ENCODE measurements at regions not wholly inside any gene's neighbourhood (a gene's known extent, or its start where the extent isn't known, plus 50 kb on each side); places are given as distances from the start of the nearest gene placed in this dataset.
"Not testable (repeated sequence)": the region's sequence is repeated elsewhere in the genome, so short reads cannot be mapped to it uniquely, and the experiment has no call there.

- DNase-seq: no peak
These were observed 230.3 kb downstream of the TDRD15 start for GRCh38 chr2:21353879-21354679.

DNA sequence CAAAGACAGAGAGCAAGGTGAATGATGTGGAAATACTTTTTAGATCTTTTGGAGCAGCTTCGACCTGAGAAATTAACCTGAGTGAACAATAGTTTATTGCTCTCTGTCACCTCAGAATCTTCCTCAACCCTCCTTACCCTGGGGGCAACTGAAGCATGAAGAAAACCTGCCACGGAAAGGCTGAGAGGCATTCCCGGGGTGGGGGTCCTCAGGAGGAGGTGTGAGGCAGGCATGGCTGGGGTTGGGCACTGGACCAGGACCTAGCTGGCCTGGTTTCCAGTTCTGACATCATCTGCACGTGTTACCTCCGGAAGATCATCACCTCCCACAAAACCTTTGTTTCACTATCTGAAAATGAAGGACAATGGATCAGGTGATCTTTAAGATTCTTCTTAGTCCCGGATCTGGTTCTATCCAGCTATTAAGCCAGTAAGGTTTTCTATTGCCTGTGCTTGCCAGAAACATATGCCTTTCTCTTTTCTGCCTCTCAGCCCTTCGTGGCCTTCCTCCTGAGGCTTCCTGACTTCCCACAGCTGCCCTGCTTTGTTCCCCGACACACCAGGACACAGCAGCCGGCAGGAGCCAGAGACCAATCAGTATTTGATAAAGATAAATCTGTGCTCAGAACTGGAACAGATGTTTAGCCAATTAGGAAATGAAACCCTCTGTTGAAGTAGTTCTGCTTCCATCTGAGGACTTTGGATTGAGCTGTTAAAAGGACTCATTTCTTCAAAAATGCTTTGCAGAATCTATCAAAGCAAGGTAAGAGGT lies 232.5 kb downstream of the TDRD15 start:
- no peak for DNase-seq

- DNase-seq: no peak
These were observed 233.1 kb downstream of the TDRD15 start for GRCh38 chr2:21356857-21357255.

GRCh38 chr2:21358976-21359375 lies 235.2 kb downstream of the TDRD15 start:
- DNase-seq: no peak

- DNase-seq: no peak
These were observed 237.6 kb downstream of the TDRD15 start for GRCh38 chr2:21361384-21361783.

DNA sequence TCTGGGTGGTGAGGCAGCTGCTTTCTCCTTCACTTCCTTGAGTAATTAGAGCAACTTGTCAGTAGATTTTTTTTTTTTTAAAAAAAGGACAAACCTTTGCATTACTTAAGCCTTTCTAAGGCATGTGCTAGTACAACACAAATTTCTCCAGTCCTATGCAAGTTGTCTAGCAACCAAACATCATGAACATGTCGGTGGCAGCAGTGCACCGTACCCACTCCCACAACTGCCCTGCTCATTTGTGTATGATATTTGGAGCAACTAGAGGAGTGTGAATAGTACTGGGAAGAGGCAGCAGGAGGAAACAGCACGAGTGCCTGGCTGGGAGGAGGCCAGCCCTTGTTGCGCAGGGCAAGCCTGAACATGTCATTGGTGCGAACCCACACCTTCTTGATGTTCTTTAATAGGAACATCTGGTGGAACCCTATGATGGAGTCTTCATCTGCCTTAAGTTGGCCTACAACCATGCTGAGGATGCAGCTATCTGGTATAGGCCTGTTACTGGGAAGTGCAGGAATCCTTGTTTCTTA lies 238.3 kb downstream of the TDRD15 start:
- no peak for DNase-seq

DNA sequence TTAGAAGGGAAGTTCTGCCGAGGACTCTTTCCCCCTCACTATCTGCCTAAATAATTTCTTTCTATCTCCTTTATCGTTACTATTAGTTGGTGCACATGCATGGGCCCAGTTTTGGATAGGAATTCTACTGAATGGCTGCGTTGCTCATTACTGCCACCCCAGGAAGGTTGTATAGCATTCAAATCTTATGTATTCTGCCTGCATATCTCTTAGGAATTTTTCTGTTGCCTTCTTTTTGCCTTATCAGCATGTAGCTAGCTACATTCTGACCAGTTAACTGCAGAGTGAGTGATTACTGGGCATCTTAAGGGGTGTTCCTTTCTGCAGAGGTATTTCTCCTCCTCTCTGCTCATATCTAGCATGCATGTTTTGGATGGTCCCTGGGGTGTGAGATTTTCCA lies 239.6 kb downstream of the TDRD15 start:
- DNase-seq: no peak

DNA sequence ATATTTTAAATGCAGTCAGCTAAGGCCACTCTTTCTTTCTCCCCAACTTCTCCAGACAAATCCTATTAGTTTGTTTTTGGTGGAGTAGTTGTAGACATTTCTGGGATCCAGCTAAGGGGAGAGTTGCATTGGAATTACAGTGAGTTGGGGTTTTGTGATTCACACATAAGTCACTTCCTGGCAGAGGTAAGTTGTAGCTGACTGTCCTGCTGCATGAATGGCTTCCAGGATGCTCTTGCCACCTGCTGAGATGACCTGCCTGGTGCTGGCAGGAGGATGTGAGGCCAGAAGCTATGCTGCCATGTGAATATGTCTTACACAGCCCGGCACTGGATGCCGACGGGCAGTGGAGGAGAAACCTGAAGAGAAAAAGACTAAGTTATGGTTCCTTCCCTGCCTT lies 243.7 kb downstream of the TDRD15 start:
- DNase-seq: no peak

DNA sequence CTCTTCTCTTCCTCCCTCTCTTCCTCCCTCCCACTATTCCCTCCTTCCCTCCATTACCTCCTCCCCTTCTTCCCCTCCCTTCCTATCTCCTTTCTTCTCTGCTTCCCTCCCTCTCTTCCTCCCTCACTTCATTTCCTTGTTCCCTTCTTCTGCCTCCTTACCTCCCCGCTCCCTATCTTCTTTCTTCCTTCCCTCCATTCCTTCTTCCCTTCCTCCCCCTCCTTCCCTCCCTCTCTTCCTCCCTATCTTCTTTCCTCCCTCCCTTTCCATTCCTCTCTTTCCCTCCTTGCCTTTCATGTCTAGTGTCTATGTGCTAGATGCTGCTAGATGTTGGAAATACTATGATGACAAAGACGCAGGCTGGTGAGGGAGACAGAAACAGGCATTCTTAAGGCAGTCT lies 246.0 kb downstream of the TDRD15 start:
- DNase-seq: no peak

- no peak for DNase-seq
These were observed 247.8 kb downstream of the TDRD15 start for GRCh38 chr2:21371499-21372003.

- peak; percentile 11 to 30 for DNase-seq
These were observed 248.9 kb downstream of the TDRD15 start for GRCh38 chr2:21372654-21373053.

- no peak for DNase-seq
These were observed 253.1 kb downstream of the TDRD15 start for GRCh38 chr2:21376864-21377263.

DNA sequence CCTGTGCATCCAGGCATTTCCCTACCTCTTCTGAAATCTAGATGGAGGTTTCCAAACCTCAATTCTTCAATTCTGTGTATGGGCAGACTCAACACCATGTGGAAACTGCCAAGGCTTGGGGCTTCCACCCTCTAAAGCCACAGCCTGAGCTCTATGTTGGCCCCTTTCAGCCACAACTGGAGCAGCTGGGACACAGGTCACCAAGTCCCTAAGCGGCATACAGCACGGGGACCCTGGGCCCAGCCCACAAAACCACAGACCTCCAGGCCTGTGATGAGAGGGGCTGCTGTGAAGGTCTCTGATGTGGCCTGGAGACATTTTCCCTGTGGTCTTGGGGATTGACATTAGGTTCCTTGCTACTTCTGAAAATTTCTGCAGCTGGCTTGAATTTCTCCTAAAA lies 255.4 kb downstream of the TDRD15 start:
- DNase-seq: no peak

GRCh38 chr2:21379668-21380067 lies 255.9 kb downstream of the TDRD15 start:
- DNase-seq: not testable (repeated sequence)

DNA sequence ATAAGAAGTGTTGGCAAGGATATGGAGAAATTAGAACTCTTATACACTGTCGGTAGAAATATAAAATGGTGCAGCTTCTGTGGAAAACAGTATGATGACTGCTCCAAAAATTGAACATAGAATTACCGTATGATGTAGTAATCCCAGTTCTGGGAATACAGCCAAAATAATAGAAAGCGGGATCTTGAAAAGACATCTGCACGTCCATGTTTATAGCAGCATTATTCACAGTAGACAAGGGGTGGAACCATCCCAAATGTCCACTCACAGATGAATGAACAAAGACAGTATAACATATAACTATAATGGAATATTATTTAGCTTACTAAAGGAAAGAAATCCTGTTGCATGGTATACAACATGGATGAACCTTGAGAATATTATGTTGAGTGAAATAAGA lies 257.7 kb downstream of the TDRD15 start:
- peak; percentile 31 to 46 for DNase-seq

- no peak for DNase-seq
These were observed 259.1 kb downstream of the TDRD15 start for GRCh38 chr2:21382701-21383520.

DNA sequence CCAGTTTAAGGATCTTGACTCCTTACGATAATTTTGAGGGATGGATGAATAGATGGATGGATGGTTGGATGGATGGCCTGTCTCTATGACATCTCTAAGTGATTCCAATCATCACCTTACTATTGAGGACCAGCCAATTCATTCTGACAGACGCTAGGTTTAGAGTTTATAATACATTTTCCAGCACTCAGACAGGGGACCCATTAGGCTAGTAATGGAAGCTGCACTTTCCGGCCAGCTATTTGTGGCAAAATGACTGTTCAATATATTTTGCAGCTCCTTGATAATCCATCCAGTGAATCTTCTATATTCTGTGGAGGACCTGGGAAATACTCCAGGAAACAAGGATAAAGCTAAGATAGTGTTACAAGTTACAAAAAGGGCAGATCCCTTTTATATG lies 262.9 kb downstream of the TDRD15 start:
- DNase-seq: no peak

DNA sequence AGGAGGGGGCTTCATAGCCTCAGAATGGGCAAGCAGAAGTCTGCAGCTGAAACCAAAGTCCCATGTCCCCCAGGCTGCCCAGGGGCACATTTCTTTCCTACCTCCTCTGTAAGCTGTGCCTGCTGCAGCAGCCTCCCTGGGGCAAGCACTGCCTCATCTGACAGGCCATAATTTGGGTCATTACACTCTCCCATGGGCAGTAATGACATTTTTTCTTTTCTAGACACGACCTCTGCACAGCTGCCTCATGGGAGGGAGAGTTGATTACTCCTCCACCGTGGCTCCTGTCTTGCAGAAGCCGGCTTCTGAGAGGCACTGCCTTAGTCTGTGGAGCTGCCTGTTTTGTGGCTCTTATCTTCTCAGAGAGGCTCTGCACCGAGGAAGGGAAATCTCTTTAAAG lies 268.9 kb downstream of the TDRD15 start:
- DNase-seq: no peak

- no peak for DNase-seq
These were observed 269.4 kb downstream of the TDRD15 start for GRCh38 chr2:21393173-21393572.

GRCh38 chr2:21395366-21395765 lies 271.6 kb downstream of the TDRD15 start:
- peak in 1 of 2 experiments; percentile 22 for DNase-seq

GRCh38 chr2:21396252-21396651 lies 272.5 kb downstream of the TDRD15 start:
- DNase-seq: no peak

DNA sequence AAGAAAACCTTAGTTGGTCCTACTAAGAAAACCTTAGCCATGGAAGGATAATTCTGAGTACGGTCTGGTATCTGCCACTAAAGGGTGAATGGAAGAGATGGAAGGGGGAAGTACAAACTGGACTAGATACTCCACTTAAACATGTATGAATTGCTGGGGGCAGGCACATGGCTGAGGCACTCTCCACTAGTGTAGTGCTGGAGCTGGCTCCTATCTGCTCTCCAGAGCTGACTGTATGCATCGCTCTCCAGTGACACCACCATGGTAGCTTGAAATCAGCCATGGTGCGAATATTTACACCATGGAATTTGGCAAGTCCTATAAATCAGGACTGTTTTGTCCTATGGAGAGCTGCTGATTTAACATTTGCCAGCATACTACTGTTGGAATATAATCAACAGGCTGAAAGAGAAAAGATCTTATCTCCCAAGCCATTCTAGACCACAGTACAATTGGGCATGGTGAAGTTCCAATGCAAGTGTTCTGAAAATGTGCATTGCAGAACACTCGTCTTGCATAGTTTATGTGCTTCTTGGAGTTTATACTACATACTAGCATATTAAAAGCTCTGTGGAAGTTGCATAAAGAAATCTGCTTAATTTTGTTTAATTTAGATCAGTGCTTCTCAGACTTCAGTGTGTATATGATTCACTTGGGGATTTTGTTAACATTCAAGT lies 277.4 kb downstream of the TDRD15 start:
- no peak for DNase-seq
